ENCODE measurements at regions not wholly inside any gene's neighbourhood (a gene's known extent, or its start where the extent isn't known, plus 50 kb on each side); places are given as distances from the start of the nearest gene placed in this dataset.

DNA sequence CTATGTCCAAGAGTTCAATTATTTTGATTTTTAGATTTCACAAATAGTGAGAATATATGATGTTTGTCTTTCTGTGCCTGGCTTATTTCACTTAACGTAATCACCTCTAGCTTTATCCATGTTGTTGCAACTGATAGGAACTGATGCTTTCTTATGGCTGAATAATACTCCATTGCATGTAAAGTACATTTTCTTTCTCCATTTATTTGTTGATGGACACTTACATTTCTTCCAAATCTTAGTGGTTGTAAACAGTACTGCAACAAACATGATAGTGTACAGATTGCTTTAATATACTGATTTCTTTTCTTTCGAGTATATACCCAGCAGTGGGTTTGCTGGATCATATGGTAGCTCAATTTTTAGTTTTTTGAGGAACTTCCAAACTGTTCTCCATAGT lies 600.6 kb upstream of the SEMA6D start:
- peaks cover 9% of the 10 kb centered on the region for H3K9me3 Mint-ChIP-seq
- Histone ChIP-seq H3K9ac (ENCODE audit: extremely low read depth, low read length, poor library complexity, severe bottlenecking) (no peak overlapping the region), H3K4me3 (ENCODE audit: low read length) (no peak overlapping the region), H3K36me3 (ENCODE audit: control insufficient read depth, insufficient read depth, low read length) (no peaks in the 10 kb centered on the region), H3K27me3 (ENCODE audit: control insufficient read depth, insufficient read depth, low read length, poor library complexity, severe bottlenecking) (no peaks in the 10 kb centered on the region), H3K4me1 (ENCODE audit: control insufficient read depth, insufficient read depth, low read length) (no peaks in the 10 kb centered on the region), H3K9me3 (ENCODE audit: control insufficient read depth, low read length) (peaks cover 5% of the 10 kb centered on the region), H3K27ac (ENCODE audit: low read depth, low read length) (no peak overlapping the region)
- H3K36me3 Mint-ChIP-seq (ENCODE audit: low read depth), result no peaks in the 10 kb centered on the region
- H3K27me3 Mint-ChIP-seq (ENCODE audit: insufficient read depth), result no peaks in the 10 kb centered on the region
- DNase-seq, result no peak
- peak; percentile 42 for TF ChIP-seq CTCF (conservative IDR thresholded peaks at IDR 0.05)
- H3K27ac Mint-ChIP-seq, result no peak overlapping the region
- no peaks in the 10 kb centered on the region for H3K4me1 Mint-ChIP-seq
- WGBS, 2 experiments (ENCODE audit: insufficient coverage in 1 of 2, insufficient read length in 1 of 2), result 95% methylated on average over 2 of the region's 2 CpGs; no CpG with 5 or more reads in 1 of the 2 experiments
- no peak overlapping the region for H3K4me3 Mint-ChIP-seq

GRCh38 chr15:47119349-47119748 lies 598.0 kb upstream of the SEMA6D start:
- H3K27me3 ChIP-seq (ENCODE audit: control insufficient read depth, insufficient read depth, low read length, poor library complexity, severe bottlenecking), result no peaks in the 10 kb centered on the region
- no peak overlapping the region for H3K4me3 ChIP-seq (ENCODE audit: low read length)
- Mint-ChIP-seq H3K9me3 (peaks cover 14% of the 10 kb centered on the region), H3K4me1 (peaks cover 2% of the 10 kb centered on the region), H3K27me3 (ENCODE audit: insufficient read depth) (no peaks in the 10 kb centered on the region), H3K4me3 (no peak overlapping the region), H3K27ac (no peak overlapping the region), H3K36me3 (ENCODE audit: low read depth) (no peaks in the 10 kb centered on the region)
- H3K36me3 ChIP-seq (ENCODE audit: control insufficient read depth, insufficient read depth, low read length), result no peaks in the 10 kb centered on the region
- no peak for TF ChIP-seq CTCF (conservative IDR thresholded peaks at IDR 0.05)
- no peak for DNase-seq
- H3K4me1 ChIP-seq (ENCODE audit: control insufficient read depth, insufficient read depth, low read length), result no peaks in the 10 kb centered on the region
- peaks cover 5% of the 10 kb centered on the region for H3K9me3 ChIP-seq (ENCODE audit: control insufficient read depth, low read length)
- no peak overlapping the region for H3K27ac ChIP-seq (ENCODE audit: low read depth, low read length)
- H3K9ac ChIP-seq (ENCODE audit: extremely low read depth, low read length, poor library complexity, severe bottlenecking), result no peak overlapping the region

DNA sequence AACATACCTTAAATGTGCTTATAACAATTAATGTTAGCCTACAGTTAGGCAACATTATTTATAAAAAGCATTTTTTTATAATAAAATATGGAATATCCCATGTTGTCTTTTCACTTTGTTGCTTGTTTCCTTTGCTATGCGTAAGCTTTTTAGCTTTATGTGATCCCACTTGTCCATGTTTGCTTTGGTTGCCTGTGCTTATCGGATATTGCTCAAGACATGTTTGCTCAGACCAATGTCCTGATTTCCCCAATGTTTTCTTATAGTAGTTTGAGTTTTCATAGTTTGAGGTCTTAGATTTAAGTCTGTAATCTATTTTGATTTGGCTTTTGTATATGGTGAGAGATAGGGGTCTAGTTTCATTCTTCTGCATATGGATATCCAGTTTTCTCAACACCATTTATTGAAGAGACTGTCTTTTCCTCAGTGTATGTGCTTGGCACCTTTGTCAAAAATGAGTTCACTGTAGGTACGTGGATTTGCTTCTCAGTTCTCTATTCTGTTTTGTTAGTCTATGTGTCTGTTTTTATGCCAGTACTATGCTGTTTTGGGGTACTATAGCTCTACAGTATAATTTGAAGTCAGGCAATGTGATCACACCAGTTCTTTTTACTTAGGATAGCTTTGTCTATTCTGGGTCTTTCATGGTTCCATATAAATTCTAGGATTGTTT lies 592.7 kb upstream of the SEMA6D start:
- H3K4me3 Mint-ChIP-seq, result no peak overlapping the region
- H3K27ac ChIP-seq (ENCODE audit: low read depth, low read length), result no peak overlapping the region
- peaks cover 5% of the 10 kb centered on the region for H3K9me3 ChIP-seq (ENCODE audit: control insufficient read depth, low read length)
- no peaks in the 10 kb centered on the region for H3K4me1 ChIP-seq (ENCODE audit: control insufficient read depth, insufficient read depth, low read length)
- H3K36me3 ChIP-seq (ENCODE audit: control insufficient read depth, insufficient read depth, low read length), result no peaks in the 10 kb centered on the region
- peaks cover 2% of the 10 kb centered on the region for H3K4me1 Mint-ChIP-seq
- no peak overlapping the region for H3K27ac Mint-ChIP-seq
- 93 to 100% methylated on average over 2 to 3 of the region's 3 CpGs for WGBS, 2 experiments (ENCODE audit: insufficient coverage in 1 of 2, insufficient read length in 1 of 2)
- H3K4me3 ChIP-seq (ENCODE audit: low read length), result no peak overlapping the region
- no peak for DNase-seq
- H3K27me3 ChIP-seq (ENCODE audit: control insufficient read depth, insufficient read depth, low read length, poor library complexity, severe bottlenecking), result no peaks in the 10 kb centered on the region
- TF ChIP-seq CTCF (conservative IDR thresholded peaks at IDR 0.05), result no peak
- peaks cover 2% of the 10 kb centered on the region for H3K27me3 Mint-ChIP-seq (ENCODE audit: insufficient read depth)
- H3K9me3 Mint-ChIP-seq, result peaks cover 19% of the 10 kb centered on the region
- H3K9ac ChIP-seq (ENCODE audit: extremely low read depth, low read length, poor library complexity, severe bottlenecking), result no peak overlapping the region
- no peaks in the 10 kb centered on the region for H3K36me3 Mint-ChIP-seq (ENCODE audit: low read depth)
